T1000 (cell line): ENCODE measurements at regions not wholly inside any gene's neighbourhood (a gene's known extent, or its start where the extent isn't known, plus 50 kb on each side); places are given as distances from the start of the nearest gene placed in this dataset.

Experiments used
- DNase-seq: peaks from one replicate; lab custom pipeline; 2025; ENCODE audit warnings: mixed read lengths; lab: John Stamatoyannopoulos, UW

- DNase-seq: no peak
Observed at GRCh38 chr15:69505956-69506556, 53.4 kb downstream of the RPLP1 start.

- DNase-seq: no peak
Observed at GRCh38 chr15:69508659-69509058, 56.0 kb downstream of the RPLP1 start.

- DNase-seq: no peak
Observed at GRCh38 chr15:69509131-69509530, 56.5 kb downstream of the RPLP1 start.

- DNase-seq: no peak
Observed at GRCh38 chr15:69510556-69510955, 57.9 kb downstream of the RPLP1 start.

GRCh38 chr15:69511015-69511414 is 58.4 kb downstream of the RPLP1 start:
- DNase-seq: no peak

GRCh38 chr15:69511716-69512340 is 59.2 kb downstream of the RPLP1 start:
- no peak for DNase-seq

GRCh38 chr15:69513450-69513960 is 60.9 kb downstream of the RPLP1 start:
- no peak for DNase-seq

- DNase-seq: no peak
Observed at GRCh38 chr15:69513986-69514385, 61.4 kb downstream of the RPLP1 start.

- no peak for DNase-seq
Observed at GRCh38 chr15:69515508-69515907, 62.9 kb downstream of the RPLP1 start.

GRCh38 chr15:69515926-69516325 is 63.3 kb downstream of the RPLP1 start:
- no peak for DNase-seq

GRCh38 chr15:69517052-69517451 is 64.4 kb downstream of the RPLP1 start:
- DNase-seq: no peak

- no peak for DNase-seq
Observed at GRCh38 chr15:69518806-69519205, 66.2 kb downstream of the RPLP1 start.

- no peak for DNase-seq
Observed at GRCh38 chr15:69520067-69520466, 67.4 kb downstream of the RPLP1 start.

- DNase-seq: no peak
Observed at GRCh38 chr15:69522361-69522760, 69.7 kb downstream of the RPLP1 start.

- peak; percentile 44 for DNase-seq
Observed at GRCh38 chr15:69523010-69524001, 70.7 kb downstream of the RPLP1 start.

GRCh38 chr15:69524296-69524695 is 71.7 kb downstream of the RPLP1 start:
- no peak for DNase-seq

- DNase-seq: no peak
Observed at GRCh38 chr15:69524814-69525213, 72.2 kb downstream of the RPLP1 start.

- DNase-seq: peak; percentile 49
Observed at GRCh38 chr15:69525543-69525942, 72.9 kb downstream of the RPLP1 start.

GRCh38 chr15:69526081-69527061 is 73.8 kb downstream of the RPLP1 start:
- no peak for DNase-seq

- no peak for DNase-seq
Observed at GRCh38 chr15:69529141-69529540, 76.5 kb downstream of the RPLP1 start.

- no peak for DNase-seq
Observed at GRCh38 chr15:69529961-69530633, 77.5 kb downstream of the RPLP1 start.
